ENCODE measurements at regions not wholly inside any gene's neighbourhood (a gene's known extent, or its start where the extent isn't known, plus 50 kb on each side); places are given as distances from the start of the nearest gene placed in this dataset.

DNA sequence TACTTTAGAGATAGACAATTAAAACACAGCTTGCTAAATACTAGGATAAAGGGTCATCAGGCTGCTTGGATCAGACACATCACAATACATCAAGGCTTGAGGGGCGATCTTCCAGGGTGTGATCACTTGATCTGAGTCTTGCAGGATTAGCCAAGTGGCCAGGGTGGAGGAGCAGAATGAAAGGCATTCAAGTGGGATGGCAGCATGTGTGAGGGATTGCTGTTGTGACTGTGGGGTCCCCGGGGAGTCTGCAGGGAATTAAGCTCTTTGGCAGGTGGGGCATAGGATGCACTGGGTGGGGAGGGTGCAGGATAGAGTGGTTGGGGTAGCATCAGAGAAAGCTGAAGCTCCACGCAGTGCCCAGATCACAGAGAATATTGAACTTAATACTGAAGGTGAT is 58.0 kb upstream of the TMEM163 start:
- no peak for TF ChIP-seq ZFX (IDR thresholded peaks at IDR 0.05; ENCODE audit: borderline replicate concordance)
- TF ChIP-seq, protein P1, sequence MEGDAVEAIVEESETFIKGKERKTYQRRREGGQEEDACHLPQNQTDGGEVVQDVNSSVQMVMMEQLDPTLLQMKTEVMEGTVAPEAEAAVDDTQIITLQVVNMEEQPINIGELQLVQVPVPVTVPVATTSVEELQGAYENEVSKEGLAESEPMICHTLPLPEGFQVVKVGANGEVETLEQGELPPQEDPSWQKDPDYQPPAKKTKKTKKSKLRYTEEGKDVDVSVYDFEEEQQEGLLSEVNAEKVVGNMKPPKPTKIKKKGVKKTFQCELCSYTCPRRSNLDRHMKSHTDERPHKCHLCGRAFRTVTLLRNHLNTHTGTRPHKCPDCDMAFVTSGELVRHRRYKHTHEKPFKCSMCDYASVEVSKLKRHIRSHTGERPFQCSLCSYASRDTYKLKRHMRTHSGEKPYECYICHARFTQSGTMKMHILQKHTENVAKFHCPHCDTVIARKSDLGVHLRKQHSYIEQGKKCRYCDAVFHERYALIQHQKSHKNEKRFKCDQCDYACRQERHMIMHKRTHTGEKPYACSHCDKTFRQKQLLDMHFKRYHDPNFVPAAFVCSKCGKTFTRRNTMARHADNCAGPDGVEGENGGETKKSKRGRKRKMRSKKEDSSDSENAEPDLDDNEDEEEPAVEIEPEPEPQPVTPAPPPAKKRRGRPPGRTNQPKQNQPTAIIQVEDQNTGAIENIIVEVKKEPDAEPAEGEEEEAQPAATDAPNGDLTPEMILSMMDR (IDR thresholded peaks at IDR 0.05), result no peak
- no peak overlapping the region for H3K27ac ChIP-seq

DNA sequence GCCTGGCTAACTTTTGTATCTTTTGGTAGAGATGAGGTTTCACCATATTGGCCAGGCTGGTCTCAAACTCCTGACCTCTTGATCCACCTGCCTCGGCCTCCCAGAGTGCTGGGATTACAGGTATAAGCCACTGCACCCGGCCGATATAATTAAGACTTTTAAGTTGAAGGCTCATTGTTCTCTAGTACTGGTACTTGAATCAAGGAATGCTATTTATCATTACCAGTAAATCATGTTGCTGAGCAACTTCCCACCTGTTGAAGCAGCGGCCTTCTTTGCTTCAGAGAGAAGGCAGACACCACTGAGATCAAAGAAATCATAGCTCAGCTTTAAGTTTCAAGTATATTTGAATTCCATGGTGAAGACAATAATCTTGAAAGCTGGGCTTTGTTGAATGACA is 58.8 kb upstream of the TMEM163 start:
- no peak overlapping the region for H3K27ac ChIP-seq
- TF ChIP-seq, protein P1 (IDR thresholded peaks at IDR 0.05), result no peak
- no peak for TF ChIP-seq ZFX (IDR thresholded peaks at IDR 0.05; ENCODE audit: borderline replicate concordance)

DNA sequence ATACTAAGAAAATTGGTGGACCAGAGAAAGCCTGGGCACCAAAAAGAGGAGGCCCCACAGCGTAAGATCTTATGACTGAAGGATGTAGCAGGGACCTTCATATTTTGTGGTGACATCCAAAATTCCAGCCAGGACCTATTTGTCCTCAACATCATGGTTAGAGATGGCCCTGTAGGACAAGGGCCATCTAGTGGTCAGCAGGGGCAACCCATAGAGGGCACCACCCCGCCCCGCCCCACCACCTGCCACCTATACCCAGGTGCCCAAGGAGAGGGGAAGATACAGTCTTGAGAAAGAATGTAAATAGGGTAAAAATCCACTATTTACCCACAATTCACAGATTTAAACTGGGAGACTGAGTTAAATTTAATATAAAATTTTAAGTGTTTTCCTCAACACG is 59.6 kb upstream of the TMEM163 start:
- TF ChIP-seq, protein P1 (IDR thresholded peaks at IDR 0.05), result peak; percentile 37
- TF ChIP-seq ZFX (IDR thresholded peaks at IDR 0.05; ENCODE audit: borderline replicate concordance), result no peak
- H3K27ac ChIP-seq, result no peak overlapping the region

DNA sequence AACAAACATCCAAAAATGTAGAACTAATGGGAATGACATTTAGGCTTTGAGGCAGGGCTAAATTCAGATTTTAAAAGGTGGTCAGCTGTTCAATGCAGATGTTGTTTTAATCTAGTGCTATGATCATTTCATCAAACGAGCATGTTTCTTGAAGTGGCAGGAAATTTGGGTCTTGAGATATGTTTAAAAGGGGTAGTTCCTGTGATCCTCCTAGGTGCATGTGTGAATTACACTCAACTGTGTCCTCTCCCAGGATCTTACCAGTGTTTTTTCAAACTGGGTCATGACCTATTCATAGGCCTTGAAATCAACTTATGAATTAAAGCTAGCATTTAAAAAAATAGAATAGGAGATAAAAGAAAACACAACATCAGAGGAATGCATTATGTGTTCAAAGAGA is 57.4 kb upstream of the ACMSD start:
- no peak overlapping the region for H3K27ac ChIP-seq
- TF ChIP-seq, protein P1 (IDR thresholded peaks at IDR 0.05), result no peak
- TF ChIP-seq ZFX (IDR thresholded peaks at IDR 0.05; ENCODE audit: borderline replicate concordance), result no peak

DNA sequence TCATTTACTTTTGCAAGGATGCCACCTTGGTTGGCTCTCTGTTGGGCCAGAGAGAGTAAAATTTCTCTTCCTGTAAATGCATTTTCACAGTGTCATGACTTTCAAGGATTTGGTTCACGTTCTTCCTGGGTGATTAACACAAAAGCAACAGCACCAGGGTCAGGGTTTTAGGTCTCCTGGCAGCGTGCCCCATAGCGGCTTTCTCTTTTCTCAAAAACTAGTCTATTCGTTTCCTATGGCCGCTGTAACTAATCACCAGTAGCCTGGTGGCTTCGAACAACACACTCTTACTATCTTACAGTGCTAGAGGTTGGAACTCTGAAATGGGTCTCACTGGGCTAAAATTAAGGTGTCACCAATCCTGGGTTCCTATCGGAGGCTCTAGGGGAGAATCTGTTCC is 56.3 kb upstream of the ACMSD start:
- TF ChIP-seq, protein P1 (IDR thresholded peaks at IDR 0.05), result no peak
- TF ChIP-seq ZFX (IDR thresholded peaks at IDR 0.05; ENCODE audit: borderline replicate concordance), result no peak
- no peak overlapping the region for H3K27ac ChIP-seq

DNA sequence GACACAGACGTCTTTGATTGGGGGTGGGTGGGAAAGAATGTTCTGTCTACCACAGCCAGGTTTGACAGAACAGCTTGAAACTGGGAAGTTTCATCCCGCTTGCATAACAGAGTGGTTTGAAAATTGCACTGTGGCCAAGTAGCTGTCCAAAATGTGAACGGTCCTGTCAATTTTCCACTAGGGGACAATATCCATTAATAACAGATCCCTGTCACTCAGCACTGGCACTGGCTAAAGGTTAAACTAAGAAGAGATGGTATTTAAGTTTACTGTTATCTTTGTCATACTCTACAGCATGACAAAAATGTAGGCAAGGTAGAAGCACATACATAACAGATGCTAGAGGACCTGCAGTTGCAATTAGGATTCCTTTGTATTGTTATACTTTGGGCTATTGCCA is 55.6 kb upstream of the ACMSD start:
- TF ChIP-seq, protein P1 (IDR thresholded peaks at IDR 0.05), result no peak
- H3K27ac ChIP-seq, result no peak overlapping the region

DNA sequence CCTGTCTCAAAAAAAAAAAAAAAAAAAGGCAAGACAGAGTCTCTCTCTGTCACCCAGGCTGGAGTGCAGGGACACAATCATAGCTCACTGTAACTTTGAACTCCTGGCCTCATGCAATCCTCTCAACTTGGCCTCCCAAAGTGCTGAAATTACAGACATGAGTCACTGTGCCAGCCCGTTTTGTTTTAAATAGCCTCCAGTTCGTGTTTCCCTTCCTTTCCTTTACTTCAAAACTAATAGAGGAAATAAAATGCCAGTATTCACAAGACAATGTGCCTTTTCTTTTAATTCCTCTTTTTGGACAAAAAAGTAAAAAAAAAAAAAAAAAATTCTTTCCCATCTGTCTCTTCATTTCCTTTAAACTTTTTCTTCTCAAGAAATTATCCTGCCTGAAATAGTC is 54.5 kb upstream of the ACMSD start:
- H3K27ac ChIP-seq, result no peak overlapping the region
- TF ChIP-seq, protein P1 (IDR thresholded peaks at IDR 0.05), result no peak
- no peak for TF ChIP-seq ZFX (IDR thresholded peaks at IDR 0.05; ENCODE audit: borderline replicate concordance)

Data from 22Rv1 (cell line).